ENCODE measurements at regions not wholly inside any gene's neighbourhood (a gene's known extent, or its start where the extent isn't known, plus 50 kb on each side); places are given as distances from the start of the nearest gene placed in this dataset.

- no peak for TF ChIP-seq POLR2AphosphoS5 (IDR thresholded peaks at IDR 0.05)
- no peak for TF ChIP-seq CTCF (IDR thresholded peaks at IDR 0.05)
- TF ChIP-seq POLR2A (IDR thresholded peaks at IDR 0.05): no peak
Measured at GRCh38 chr12:58455136-58455535, 465.2 kb downstream of the LRIG3 start.

All from gastroesophageal sphincter (tissue), 3 donors.